GM12875 (cell line): ENCODE measurements at regions not wholly inside any gene's neighbourhood (a gene's known extent, or its start where the extent isn't known, plus 50 kb on each side); places are given as distances from the start of the nearest gene placed in this dataset.

ENCODE experiments used
- H3K4me3 ChIP-seq: one replicate; pipeline ENCODE4 v1.5.1; 2011; ENCODE audit warnings: low read depth, low read length, control low read depth
- CTCF ChIP-seq: IDR thresholded peaks from 2 replicates; pipeline ENCODE4 v1.5.1; 2011; ENCODE audit warnings: low read depth, mild to moderate bottlenecking, control low read depth, inconsistent platforms, low read length, moderate library complexity, borderline replicate concordance; ENCODE audit not compliant: insufficient read depth

GRCh38 chr18:60732143-60732542 lies 359.6 kb upstream of the MC4R start:
- H3K4me3 ChIP-seq, result no peak overlapping the region
- TF ChIP-seq CTCF, result no peak

- no peak for TF ChIP-seq CTCF
- H3K4me3 ChIP-seq, result no peak overlapping the region
These were observed 366.6 kb upstream of the MC4R start for GRCh38 chr18:60739212-60739611.

GRCh38 chr18:60740313-60740712 lies 367.7 kb upstream of the MC4R start:
- TF ChIP-seq CTCF, result no peak
- no peak overlapping the region for H3K4me3 ChIP-seq

- no peak overlapping the region for H3K4me3 ChIP-seq
- TF ChIP-seq CTCF, result no peak
These were observed 373.9 kb upstream of the MC4R start for GRCh38 chr18:60746491-60746890.

- TF ChIP-seq CTCF, result no peak
- no peak overlapping the region for H3K4me3 ChIP-seq
These were observed 374.3 kb upstream of the MC4R start for GRCh38 chr18:60746919-60747318.

GRCh38 chr18:60753753-60754152 lies 381.2 kb upstream of the MC4R start:
- TF ChIP-seq CTCF, result no peak
- H3K4me3 ChIP-seq, result no peak overlapping the region

- no peak for TF ChIP-seq CTCF
- no peak overlapping the region for H3K4me3 ChIP-seq
These were observed 381.9 kb upstream of the MC4R start for GRCh38 chr18:60754413-60755009.
